HG02885 (cell line): ENCODE measurements at regions not wholly inside any gene's neighbourhood (a gene's known extent, or its start where the extent isn't known, plus 50 kb on each side); places are given as distances from the start of the nearest gene placed in this dataset.
"Not testable (repeated sequence)": the region's sequence is repeated elsewhere in the genome, so short reads cannot be mapped to it uniquely, and the experiment has no call there.

Experiments used
- ATAC-seq: cut with Tn5 transposase; IDR thresholded peaks from one replicate; pipeline ENCODE4 v1.9.1; 2021; ENCODE audit warnings: mild to moderate bottlenecking; ENCODE audit not compliant: unreplicated experiment, poor library complexity

DNA sequence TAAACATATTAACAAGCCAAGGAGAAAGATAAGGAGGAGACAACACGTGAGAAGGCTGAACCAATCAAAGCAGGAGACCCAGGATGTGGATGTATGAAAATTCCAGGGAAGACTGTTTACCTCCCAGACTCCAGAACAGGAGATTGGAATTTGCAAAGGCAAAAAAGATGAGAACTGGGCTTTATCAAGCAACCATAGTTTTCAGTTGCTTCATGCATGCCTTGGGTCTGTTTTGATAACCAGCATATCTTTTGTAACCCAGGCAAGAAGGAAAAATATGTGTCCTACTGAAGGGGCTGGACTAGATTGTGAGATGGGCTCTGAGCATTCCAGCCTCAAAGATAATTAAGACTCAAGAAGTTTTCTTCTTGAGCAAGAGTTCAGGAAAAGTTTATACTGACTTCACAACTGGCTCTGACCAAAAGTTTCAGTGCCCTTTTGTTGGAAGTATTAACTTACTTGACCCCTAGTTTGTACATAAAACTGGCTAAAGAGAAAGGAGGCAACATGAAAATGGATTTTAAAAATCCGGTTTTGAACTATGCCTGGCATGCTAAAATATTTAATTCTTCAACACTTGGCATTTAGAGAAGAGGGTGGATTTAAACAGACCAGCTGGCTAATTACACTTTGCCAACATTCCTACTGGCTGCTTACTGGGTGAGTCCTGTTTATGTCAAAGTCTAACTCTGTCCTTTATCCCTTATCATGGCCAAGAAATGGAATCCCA, 79.3 kb upstream of the CD28 start:
- ATAC-seq: no peak

DNA sequence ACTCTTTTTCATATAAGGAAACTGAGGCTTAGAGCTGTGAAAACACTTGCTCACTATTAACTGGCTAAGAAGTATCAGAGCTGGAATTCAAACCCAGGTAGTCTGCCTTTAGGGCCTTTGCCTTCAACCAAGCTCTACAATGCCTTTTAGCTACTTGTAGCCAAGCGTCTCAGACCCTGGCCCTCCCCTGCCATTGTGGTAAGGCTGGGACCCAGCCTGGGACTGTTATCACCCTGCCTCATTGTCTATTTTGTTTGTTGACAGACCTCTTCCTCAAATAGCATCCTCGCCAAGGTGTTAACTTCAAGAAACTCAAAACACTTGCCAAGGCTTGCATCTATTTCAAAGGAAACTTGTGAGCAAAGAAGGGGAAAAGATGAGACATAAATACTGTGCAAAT, 76.7 kb upstream of the CD28 start:
- no peak for ATAC-seq

DNA sequence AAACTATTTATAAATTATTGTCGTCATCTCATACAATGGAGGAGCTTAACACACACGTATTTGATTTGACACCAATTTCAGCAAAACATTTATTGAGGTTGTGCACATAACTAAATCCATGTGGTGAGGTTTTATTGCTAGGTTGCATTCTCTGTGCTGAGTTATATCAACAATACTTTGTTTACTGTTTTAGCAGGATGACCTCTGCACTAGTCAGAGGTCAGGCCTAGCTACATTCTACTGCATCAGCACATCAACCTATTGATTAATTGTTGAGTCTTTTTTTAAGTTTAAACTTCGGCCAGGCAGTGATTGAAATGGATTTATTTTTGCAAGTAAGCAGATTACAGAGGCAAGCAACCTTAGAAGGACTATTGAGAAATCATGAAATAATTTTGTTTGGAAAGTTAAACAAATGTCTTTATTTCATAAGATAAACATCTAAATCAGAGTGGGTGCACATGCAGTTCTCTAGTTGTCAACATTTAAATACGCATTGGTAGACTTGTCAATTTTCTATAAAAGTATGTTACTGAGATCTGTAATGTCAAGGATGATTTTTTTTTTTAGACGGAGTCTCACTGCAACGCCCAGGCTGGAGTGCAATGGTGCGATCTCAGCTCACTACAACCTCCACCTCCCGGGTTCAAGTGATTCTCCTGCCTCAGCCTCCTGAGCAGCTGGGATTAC, 75.2 kb upstream of the CD28 start:
- ATAC-seq: no peak

DNA sequence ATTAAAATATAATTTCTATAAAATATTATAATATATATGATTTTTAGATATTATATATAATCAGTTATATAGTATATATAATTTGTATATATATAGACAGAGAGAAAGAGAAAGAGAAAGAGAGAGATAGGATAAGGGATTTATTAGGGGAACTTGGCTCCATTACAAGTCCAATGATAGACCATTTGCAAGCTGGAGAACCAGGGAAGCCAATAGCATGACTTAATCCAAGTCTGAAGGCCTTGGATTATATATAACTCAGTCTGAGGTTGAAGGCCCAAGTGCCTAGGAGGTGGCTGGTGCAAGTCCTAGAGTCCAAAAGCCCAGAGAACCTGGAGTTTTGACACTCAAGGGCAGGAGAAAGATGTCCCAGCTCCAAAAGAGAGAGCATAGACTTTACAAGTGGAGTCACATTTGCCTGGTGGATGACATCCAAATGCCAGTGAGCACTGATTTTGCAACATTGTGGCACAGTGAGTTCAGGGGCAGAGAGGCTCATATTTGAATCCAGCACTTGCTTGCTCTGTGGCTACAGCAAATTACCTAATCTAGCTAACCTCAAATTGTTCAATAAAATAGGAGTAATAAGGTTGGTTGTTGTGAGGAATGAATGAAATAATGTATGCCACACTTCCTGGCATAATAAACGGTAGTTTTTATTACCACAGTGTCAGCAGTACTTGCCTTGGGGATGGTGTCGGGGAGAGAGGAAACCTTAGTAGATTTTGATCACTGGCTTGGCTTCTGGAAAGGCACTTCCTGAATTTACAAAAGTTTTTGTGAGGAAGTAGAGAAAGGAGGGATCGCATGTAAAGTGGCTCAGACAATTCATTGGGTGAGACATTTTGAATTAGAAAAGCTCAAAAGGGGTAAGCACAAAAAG, 69.6 kb upstream of the CD28 start:
- ATAC-seq: no peak

DNA sequence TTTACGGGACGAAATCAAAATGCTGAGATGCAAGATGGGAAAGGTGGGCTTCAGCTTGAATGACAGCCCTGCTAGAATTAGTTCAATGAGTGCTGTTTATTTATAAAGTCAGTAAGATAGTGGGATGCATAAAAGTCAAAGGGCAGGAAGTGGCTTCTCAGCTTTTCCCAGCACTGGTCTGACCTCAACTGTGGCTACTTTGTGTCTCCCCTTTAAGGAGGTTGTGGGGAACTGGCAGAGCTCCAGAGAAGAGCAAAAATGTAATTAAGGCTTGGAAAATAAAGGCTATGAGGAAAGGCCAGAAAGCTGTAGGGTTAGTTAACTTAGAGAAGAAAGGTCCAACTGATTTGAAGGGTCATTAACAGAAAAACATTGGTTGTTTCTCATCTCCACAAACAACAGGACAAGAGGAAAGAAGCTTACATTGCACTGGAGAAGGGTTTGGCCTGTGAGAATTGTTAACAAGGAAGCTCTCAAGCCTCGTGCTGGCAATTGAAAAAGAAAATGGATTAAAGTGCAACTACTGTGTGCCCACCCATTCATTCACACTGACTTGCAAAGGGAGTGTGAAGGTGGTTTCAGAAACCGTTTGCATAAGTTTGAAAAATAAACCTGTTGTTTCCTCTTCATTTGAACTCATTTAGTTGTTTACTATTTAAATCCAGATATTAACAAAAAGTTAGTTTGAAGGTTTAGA, 68.8 kb upstream of the CD28 start:
- ATAC-seq: no peak

DNA sequence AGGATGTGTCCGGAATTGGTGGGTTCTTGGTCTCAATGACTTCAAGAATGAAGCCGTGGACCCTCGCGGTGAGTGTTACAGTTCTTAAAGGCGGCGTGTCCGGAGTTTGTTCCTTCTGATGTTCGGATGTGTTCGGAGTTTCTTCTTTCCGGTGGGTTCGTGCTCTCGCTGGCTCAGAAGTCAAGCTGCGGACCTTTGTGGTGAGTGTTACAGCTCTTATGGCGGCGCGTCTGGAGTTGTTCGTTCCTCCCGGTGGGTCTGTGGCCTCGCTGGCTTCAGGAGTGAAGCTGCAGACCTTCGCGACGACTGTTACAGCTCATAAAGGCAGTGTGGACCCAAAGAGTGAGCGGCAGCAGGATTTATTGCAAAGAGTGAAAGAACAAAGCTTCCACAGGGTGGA, 64.6 kb upstream of the CD28 start:
- not testable (repeated sequence) for ATAC-seq

DNA sequence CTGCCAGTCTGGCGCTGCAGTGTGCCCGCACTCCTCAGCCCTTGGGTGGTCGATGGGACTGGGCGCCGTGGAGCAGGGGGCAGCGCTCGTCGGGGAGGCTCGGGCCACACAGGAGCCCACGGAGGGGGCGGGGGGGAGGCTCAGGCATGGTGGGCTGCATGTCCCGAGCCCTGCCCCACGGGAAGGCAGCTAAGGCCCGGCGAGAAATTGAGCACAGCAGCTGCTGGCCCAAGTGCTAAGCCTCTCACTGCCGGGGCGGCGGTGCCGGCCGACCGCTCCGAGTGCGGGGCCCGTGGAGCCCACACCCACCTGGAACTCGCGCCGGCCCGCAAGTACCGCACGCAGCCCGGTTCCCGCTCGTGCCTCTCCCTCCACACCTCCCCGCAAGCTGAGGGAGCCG, 63.6 kb upstream of the CD28 start:
- ATAC-seq: not testable (repeated sequence)

DNA sequence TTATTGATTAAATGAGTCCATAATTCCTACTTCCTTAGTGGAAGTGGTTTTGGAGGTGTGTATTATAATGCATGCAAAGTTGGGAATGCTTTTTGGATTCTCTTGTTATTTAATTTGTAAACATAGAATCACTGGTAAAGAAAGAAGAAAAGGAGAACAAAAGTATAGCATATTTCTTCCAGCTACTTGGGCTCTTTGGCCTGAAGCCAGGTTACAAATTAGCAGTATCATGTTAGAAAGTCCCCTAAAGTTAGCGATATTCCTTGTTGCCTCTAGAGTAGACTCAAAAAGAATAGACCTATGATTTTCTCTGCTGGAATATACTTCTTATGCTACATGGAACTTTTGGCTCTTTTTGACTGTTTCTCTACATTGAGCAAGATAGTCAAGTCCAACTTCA, 60.6 kb upstream of the CD28 start:
- ATAC-seq: no peak

DNA sequence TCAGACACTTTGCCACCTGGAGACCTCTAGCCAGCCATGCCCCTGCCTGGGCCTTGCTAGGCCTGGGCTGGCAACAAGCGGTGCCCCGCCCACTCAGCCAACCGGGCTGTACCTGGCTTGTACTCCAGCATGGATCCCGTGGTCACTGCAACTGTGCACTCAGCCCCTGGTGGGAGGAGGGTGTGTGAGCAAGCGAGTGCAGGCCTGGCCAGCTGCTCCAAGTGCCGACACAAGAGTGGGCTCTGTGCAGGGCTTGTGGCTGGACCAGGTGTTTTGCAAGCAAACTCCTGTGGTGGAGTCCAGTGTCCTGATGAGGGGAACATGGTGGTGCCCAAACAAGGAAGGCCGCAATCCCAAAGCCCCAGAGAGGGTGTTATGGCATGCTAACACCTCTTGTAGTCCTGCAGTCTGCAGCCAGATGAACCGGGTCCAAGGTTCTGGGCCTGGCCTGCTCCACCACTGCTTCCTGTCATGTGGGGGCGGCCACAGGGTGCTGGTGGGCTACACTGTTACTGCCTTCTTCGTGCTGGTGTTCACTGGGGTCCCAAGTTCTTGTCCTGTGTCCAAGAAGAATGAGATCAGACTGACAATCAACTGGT, 60.1 kb upstream of the CD28 start:
- ATAC-seq: no peak

DNA sequence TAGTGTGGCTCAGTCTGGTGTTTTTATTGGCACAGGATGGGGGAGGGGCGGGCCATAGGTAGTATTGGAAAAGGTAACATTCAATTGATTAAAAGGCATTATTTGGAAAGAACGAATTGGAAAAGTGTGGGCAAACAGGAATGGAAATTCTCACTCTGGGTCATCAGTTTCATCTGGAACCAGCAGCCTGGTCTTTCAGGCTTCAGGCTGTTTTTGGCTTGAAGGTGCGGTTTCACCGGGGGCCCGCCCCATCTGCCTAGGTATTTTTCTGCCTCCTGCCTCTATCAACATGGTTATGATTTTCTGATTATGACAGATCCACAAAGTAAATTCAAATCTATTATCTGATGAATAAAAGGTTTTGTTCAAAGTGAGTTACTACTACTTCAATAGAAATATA, 59.5 kb upstream of the CD28 start:
- ATAC-seq: no peak

DNA sequence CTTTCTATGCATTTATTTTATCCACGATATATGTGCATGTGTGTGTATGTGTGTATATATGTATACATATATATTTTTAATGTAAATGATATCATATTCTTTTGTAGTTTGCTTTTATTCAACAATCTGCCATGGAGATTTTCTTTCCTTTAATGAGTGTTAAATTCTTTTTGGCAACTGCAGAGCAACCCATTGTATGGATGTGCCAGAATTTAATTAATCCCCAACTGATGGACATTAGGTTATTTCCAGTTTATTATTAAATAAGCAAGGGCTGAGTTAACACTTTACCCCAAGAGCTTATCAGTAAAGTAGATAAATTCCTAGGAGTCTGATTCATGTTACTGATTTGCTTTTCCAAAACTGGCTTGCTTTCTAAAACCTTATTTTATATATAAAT, 58.9 kb upstream of the CD28 start:
- ATAC-seq: no peak

DNA sequence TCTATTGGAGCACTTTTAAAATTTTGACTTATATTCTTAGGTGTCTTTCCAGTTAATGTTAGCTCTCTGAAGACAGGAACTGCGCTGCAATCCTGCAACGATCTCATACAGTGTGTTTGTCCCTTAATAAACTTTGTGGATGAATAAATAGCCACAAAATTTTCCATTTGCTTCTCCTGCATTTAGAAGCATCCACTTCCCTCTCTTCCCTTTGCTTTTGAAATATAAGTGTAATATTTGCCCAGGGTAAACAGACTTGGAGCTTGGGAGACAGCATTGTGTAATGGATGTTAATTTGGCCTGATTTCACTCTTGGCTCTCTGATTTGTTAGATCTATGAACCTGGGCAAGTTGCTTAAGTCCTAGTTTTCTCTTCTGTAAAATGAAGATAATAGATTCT, 58.2 kb upstream of the CD28 start:
- no peak for ATAC-seq

DNA sequence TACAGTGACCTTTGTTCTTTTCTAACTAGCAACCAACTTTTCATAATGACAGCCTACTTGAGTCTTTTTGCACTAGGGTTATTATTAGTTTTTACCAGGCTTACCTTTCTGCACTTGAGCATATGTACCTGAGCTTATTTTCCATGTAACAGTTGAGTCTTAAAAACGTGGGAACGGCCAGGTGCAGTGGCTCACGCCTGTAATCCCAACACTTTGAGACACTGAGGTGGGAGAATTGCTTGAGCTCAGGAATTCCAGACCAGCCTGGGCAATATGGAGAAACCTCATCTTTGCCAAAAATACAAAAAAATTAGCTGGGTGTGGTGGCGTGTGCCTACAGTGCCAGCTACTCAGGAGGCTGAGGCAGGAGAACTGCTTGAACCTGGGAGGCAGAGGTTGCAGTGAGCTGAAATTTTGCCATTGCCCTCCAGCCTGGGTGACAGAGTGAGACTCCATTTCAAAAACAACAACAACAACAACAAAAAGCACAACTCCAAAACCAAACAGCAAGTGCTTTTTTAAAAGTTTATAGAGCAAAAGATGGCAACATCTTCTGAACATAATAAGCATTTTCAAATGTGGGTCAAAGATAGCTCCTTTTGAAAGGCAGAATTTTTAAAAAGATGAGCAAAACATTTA, 57.1 kb upstream of the CD28 start:
- ATAC-seq: no peak

DNA sequence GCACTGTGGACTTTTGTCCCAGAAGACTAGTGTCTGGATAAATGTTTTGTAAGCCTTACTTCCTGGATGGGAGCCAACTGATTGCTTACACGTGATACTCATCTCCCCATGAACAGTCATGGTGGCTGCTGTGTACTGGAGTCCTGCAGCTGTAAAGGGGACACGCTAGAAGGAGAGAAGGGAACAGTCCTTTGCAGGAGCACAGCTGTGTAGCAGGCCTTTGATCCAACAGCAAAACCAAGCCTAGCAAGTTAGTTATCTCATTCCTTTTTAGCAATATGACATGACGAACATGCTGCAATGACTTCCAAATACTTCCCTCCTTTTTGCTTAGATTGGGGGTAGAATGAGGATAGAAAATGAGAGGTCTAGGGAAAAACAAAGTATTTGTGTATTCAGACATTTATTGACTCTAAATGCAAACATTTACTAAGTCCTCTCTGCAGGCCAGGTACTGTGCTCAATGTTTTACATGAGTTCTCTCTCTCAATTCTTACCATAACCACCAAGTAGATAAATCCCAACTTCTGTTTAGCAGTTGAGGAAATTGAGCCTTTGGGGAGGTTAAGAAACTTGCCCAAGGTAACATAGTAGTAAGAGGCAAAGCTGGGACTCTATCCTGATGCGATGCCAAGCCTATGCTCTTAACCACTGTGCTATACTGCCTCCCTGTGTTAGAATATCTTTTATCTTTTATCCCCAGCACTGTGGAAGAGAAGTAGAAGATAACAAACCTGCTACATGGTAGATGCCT, 55.4 kb upstream of the CD28 start:
- no peak for ATAC-seq

DNA sequence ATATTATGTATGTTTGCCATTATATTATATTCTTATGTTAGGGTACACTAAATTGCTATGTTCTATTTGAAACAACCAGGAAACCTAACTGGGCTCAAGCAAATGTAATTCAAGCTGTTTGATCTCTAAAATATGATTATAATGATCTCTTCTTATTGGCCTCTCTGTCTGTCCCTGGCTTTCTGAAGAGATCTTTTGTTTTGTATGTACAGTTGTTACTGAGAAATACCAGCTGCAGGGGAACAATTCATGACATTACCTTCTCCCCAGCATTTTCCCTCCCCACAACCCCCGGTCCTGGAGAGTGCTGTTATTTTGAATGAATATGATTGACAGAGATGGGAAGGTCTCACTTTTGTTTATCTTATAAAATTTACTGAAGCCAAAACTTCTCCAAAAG, 54.8 kb upstream of the CD28 start:
- ATAC-seq: no peak

DNA sequence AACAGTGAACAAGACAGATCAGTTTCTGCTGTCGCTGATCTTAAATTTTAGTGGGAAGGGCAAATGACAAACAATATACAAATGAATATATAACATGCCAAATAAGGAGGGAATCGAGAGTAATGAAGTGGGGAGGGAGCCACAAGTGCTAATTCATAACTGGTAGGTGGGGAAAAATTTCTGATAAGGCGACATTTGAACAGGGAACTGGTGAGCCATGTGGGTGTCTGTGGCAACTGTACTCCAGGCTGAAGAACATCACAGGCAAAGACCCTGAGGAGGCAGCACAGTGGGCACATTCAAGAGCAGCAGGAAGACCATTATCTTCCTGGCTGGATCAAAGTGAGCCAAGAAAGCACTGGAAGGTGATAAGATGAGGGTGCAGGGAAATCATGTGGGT, 51.6 kb upstream of the CD28 start:
- ATAC-seq: no peak

DNA sequence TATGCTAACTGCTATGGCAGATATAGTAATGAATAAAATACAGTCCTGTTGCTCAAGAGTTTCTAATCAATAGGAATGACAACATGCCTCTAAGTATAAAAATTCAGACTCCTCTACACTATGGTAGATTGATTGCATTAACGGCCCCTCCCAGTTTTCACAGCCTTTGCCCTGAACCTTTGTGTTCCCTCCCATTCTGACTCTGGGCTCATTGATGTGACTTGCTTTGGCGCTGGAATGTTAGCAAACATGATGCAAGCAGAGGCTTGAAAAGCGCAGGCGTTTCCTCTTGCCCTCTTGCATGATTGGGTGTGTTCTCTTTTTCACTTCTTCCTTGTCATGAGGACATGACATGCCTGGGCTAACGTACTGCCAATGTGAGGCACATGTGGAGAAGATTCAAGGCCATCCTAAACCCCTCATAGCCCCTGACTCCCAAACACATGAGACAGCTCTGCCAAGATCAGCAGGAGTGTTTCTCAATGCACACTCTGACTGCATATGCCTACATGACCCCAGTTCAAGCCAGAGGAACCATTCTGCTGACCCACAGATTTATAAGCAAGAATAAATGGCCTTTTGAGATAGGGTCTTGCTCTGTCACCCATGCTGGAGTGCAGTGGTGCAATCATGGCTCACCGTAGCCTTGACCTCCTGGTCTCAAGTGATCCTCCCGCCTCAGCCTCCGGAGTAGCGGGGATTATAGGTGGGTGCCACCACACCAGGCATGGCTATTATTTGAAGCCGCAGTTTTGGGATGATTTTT, 49.7 kb upstream of the CD28 start:
- ATAC-seq: peak; percentile 63
